Activated naive CD8-positive, alpha-beta T cell treated with anti-CD3 and anti-CD28 coated beads, Interleukin-2, amount 50 U/mL, for 16 hours (primary cell): ENCODE measurements at regions not wholly inside any gene's neighbourhood (a gene's known extent, or its start where the extent isn't known, plus 50 kb on each side); places are given as distances from the start of the nearest gene placed in this dataset.
"Not testable (repeated sequence)": the region's sequence is repeated elsewhere in the genome, so short reads cannot be mapped to it uniquely, and the experiment has no call there.

Source experiments
- DNase-seq: peaks from one replicate; pipeline ENCODE4 v3.0.0-alpha.2; 2020; ENCODE audit warnings: low read depth, low spot score

DNA sequence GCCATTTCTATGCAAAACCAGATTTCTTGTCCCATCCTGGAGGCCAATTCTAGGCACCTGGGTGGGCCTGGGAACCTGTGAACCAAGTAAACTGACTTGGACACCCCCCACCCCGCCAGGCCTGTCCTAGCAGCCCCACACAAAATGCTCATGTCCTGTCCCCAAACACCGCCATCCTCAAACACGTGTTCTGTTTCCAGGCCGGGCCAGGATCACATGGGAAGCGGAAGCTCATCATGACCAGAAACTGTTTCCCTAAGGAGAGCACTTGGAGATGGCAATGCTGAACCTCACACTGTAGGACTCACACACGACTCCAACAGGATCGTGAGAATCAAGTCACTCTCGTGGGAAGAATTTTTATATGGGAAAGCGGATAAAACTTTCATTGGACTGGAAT, 78.7 kb upstream of the DRD5 start:
- DNase-seq: not testable (repeated sequence)

DNA sequence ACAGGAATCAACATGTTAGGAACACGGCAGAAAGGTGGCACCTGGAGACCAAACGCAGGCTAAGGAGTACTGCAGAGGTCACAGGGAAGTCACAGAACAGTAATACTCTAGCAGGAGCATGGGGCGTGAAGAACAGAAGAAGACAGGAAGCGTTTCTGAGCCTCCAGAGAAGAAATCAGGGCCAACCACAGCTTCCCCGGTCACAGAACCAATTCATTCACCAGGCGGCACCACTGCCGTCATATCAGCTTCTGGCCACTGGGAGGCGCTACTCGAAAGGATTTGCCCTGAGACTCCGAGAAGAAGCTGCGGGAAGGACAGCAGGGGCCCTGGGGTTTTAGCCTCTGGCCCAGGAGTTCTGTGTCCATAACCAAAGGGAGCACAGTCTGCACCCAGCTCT, 78.0 kb upstream of the DRD5 start:
- DNase-seq: peak; percentile 23

DNA sequence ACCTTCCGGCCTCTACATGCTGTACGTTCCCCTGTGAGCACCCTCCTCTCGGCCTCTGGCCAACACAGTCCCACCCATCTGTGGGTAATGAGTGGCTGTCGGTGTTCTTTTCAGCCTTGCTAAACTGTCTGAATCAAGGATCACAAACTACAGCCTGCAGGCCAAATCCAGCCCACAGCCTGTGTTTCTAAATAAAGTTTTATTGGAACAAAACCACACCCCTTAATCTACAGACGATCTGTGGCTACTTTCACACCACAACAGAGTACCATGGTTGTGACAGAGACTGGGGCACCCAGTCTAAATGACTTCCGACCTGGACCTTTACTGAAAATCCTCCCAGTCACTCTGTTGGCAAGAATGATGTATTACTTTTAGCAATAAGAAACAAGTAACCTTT, 77.3 kb upstream of the DRD5 start:
- DNase-seq: not testable (repeated sequence)

DNA sequence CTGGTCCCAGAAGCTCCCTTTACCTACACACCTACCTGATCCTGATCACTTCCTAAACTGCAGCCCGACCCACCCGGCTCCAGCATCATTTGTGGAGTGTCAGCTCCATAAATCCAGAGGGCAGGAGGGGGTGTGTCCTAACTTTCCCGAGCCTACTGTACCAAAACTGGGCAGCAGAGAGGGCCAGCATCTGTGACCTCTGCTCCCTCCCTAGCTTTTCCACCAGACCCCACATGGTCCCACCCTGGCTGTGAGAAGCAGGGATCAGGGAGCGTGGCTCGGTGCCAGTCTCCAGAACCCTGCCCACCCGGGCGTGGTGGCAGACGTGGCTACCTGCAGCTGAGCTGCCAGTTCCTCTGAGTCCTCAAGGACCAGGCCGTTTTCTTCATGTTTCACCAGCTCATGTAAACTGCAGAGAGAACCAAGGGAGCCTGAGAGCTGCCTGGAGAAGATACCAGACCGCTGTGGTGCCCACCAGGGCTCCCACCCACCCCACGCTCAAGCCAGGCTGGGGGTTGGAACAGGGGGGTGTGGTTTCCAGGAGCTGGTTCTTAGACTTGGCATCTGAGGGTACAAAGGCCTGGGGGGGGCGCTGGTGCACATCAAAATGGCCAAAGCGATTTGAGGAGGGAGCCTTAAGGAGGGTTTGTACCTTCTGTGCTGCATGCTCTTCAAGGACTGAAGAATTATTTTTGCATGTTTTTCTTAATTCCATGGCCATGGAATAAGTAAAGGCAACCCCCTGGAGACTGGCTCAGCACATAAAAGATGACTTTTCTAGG, 76.7 kb upstream of the DRD5 start:
- no peak for DNase-seq

DNA sequence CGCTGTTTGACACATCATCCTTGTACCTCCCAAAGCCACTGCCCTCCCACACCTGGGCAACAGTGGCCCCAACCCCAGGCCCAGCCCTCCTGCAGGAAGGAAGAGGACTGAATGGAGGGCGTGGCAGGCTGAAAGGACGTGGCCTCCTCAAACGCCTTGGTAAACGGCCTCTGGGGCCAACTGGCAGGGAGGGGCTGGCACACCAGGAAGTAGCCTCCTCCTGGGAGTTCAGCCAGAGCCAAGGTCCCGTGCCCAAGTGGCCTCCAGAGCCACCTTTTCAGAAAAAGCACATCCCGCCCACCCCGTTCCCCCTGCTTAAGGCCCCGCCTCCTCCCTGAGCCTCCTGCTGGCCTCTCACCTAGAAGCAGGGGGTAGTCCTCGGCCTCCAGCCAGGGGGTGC, 74.2 kb upstream of the DRD5 start:
- not testable (repeated sequence) for DNase-seq

DNA sequence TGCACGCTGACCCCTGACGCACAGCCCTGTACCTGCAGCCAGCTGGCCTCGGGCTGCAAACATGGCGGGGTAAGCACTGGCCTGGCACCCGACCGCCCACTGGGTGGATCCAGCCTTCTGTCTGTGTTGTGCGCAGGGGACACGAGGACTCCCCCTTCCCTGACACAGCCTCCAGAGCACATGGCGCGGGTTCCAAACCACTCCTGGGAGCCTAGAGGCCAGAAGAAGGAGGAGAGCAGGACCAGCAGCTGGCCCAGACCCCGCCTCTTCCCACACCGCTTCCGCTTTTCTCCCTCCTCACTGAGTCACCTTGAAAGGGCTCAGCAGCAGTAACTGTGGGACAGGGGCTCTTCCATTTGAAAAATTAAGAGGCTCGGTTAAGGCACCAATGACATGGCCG, 73.5 kb upstream of the DRD5 start:
- DNase-seq: not testable (repeated sequence)

DNA sequence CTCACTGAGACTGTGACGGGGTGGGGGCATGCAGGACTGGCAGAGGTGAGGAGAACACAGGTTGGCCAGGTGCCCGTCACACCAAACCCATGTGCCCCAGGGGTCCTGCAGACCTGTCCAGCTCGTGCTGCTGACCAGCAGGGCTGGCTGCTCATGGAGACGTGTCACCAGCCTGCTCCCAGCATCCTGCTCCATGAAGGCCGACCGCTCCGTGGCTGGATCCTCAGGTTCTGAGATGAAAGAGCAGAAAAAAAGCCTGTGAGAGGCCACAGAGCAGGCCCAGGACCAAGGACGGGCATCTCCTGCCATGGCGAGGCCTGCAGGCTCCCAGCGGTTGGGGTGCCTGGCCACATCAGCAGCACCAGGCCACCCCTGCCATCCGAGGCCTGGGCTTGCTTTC, 71.7 kb upstream of the DRD5 start:
- DNase-seq: no peak

DNA sequence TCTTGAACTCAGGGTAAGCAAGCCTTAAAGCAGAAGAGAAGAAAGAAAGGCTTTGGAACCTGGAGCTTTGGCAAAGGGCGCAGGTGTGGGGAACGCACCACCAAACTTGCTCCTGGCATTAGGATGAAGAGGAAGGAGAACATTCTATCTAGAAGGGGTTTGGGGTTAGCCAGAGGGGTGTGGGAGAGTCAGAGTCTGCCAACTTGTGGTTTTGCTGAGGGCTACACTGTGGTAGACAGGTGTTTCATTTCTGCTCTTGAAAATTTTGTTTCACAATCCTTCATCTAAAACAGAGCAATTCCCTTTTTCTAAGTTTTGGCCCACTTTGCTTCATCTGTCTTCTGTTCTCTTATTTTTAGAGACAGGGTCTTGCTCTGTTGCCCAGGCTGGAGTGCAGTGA, 66.2 kb upstream of the DRD5 start:
- DNase-seq: not testable (repeated sequence)

DNA sequence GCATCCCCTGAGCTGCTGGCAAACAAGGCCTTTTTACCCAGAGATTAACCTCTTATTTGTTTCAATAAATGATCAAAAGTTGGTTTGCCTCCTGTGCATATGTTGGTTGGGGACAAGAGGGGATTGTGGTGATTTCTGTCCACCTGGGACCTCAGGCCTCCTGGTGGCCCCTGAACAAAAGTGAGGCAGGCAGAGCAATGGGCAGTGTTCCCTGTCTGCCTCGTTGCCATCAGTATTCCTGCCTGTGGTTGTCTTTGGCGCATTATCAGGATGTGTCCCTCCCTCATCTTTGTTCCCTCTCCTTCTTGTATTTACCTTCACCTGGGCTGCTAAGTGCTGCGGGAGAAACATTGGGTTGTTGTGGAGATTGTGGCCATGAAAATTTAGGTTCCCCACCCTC, 65.3 kb upstream of the DRD5 start:
- no peak for DNase-seq

DNA sequence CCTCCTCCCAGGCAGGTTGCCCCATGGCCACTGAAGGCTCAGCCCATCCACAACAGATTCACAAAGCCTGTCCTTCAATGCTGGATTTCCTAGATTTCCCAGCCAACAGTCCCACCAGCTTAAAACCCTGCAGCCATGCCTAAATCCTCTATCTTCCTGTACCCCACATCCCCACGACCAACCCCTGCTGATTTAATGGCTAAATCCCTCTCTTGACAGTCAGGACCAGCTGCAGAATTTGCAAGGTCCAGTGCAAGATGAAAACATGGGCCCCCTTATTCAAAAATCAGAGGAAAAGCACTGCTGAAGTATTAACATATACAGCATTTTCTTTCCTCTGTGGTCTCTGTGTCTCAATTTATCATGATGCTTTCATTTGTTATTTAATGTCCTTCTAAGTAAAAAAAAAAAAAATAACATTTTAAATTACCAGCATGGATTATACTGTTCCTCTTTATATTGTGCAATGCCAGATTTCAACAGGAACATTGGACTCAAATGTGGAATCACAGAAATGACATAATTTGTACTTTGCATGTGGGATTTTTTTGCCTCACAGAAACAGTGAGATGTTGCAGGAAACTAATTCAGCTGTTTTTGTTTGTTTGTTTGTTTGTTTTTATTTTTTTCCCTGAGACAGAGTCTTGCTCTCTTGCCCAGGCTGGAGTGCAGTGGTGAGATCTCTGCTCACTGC, 63.0 kb upstream of the DRD5 start:
- not testable (repeated sequence) for DNase-seq

DNA sequence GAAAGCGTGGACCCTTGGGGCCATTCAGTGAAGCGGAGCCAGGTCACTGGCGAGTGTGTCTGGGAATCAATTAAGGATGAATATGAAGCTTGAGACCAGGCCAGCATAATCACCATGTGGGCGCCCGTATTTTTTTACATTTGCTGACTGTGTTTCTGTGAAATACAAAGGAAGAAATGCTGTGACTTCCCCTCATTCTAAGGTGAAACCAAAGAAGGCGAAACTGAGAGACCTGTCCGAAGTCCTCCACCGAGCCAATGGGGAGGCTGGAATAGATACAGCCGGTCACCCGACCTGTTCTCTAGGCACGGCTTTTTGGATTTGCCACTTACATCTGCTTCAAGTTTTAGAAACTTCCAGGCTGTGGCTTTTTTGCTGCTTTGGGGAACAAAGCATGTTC, 59.3 kb upstream of the DRD5 start:
- not testable (repeated sequence) for DNase-seq
